T-cell (primary cell): ENCODE measurements at regions not wholly inside any gene's neighbourhood (a gene's known extent, or its start where the extent isn't known, plus 50 kb on each side); places are given as distances from the start of the nearest gene placed in this dataset.
"Not testable (repeated sequence)": the region's sequence is repeated elsewhere in the genome, so short reads cannot be mapped to it uniquely, and the experiment has no call there.

ENCODE experiments used
- ATAC-seq, 4 experiments: fragments of 200-7000 bp in 3 of 4; fragments of 150-1000 bp in 1 of 4; cut with Tn5 transposase; replicated peaks in 1 of 4; 1 replicate in 3 of 4; 2 replicates in 1 of 4; pipeline ENCODE4 v1.10.0; 2021; ENCODE audit warnings: moderate library complexity in 3 of 4, mild to moderate bottlenecking in 2 of 4, moderate number of reproducible peaks in 1 of 4
- CTCF ChIA-PET, 2 donors: fragments of 300-600 bp; sonication (Branson Sonifier 250); formaldehyde crosslinking; loops; one replicate each; lab custom pipeline; 2022; ENCODE audit warnings: antibody characterized with exemption in 2 of 2; lab: Charles Lee
- POLR2A ChIA-PET, 2 donors: fragments of 300-600 bp; sonication (Branson Sonifier 250); formaldehyde crosslinking; loops; one replicate each; lab custom pipeline; 2022; ENCODE audit warnings: antibody characterized with exemption in 2 of 2; lab: Charles Lee
- DNase-seq, 35 experiments: peaks; one replicate each; pipeline versions ENCODE4 v3.0.0 to v3.0.0-alpha.2; 2013 to 2023
- H3K27ac ChIP-seq: one replicate; pipeline ENCODE4 v1.5.1; 2013; ENCODE audit warnings: low read length
- H3K27me3 ChIP-seq, 2 experiments: replicated peaks in 1 of 2; 1 replicate in 1 of 2; 2 replicates in 1 of 2; pipeline versions ENCODE4 v1.6.1 to v1.7.0; 2013; ENCODE audit warnings: low read length in 1 of 2, mixed read lengths in 1 of 2; ENCODE audit not compliant: control insufficient read depth in 2 of 2, insufficient read depth in 2 of 2; ENCODE audit errors: extremely low read depth in 1 of 2
- H3K36me3 ChIP-seq, 2 donors: 1 replicate in 1 of 2; 2 replicates in 1 of 2; pipeline versions ENCODE4 v1.6.1 to v1.7.0; 2013; ENCODE audit warnings: low read length in 1 of 2; ENCODE audit not compliant: control insufficient read depth in 2 of 2, insufficient read depth in 1 of 2; ENCODE audit errors: extremely low read depth in 1 of 2
- H3K4me1 ChIP-seq, 2 experiments: 1 replicate in 1 of 2; 2 replicates in 1 of 2; pipeline versions ENCODE4 v1.6.1 to v1.7.0; 2013; ENCODE audit warnings: low read length in 2 of 2, mixed read lengths in 1 of 2; ENCODE audit not compliant: insufficient read depth in 2 of 2, control insufficient read depth in 1 of 2; ENCODE audit errors: extremely low read depth in 1 of 2
- H3K4me3 ChIP-seq, 2 donors: 1 replicate in 1 of 2; 2 replicates in 1 of 2; pipeline versions ENCODE4 v1.5.1 to v1.7.0; 2013; ENCODE audit warnings: mild to moderate bottlenecking in 2 of 2, low read length in 1 of 2, moderate library complexity in 1 of 2; ENCODE audit not compliant: control insufficient read depth in 1 of 2; ENCODE audit errors: extremely low read depth in 1 of 2
- H3K9me3 ChIP-seq: 2 replicates; pipeline ENCODE4 v1.7.0; 2013
- H3K27ac Mint-ChIP-seq, 2 donors: one replicate each; pipeline ENCODE4 v1.8.0; 2020 to 2021; ENCODE audit warnings: mild to moderate bottlenecking in 2 of 2, mixed read lengths in 2 of 2
- H3K27me3 Mint-ChIP-seq, 2 donors: one replicate each; pipeline ENCODE4 v1.8.0; 2021 to 2022; ENCODE audit warnings: mixed read lengths in 2 of 2
- H3K36me3 Mint-ChIP-seq: one replicate; pipeline ENCODE4 v1.8.0; 2021; ENCODE audit warnings: mixed read lengths
- H3K4me1 Mint-ChIP-seq, 3 donors: one replicate each; pipeline ENCODE4 v1.8.0; 2020 to 2022; ENCODE audit warnings: mixed read lengths in 3 of 3, mild to moderate bottlenecking in 1 of 3
- H3K4me3 Mint-ChIP-seq, 3 donors: one replicate each; pipeline ENCODE4 v1.8.0; 2020 to 2022; ENCODE audit warnings: mild to moderate bottlenecking in 3 of 3, mixed read lengths in 3 of 3, moderate library complexity in 3 of 3
- H3K9me3 Mint-ChIP-seq, 3 donors: one replicate each; pipeline ENCODE4 v1.8.0; 2020 to 2022; ENCODE audit warnings: mixed read lengths in 3 of 3
- WGBS: methylation state at CpG from one replicate; pipeline ENCODE4 v1.1.5; 2013; ENCODE audit warnings: missing lambda C conversion rate; ENCODE audit not compliant: insufficient coverage; 5-methylcytosine and 5-hydroxymethylcytosine counted together

GRCh38 chr15:95043236-95043932, 812.0 kb downstream of the MCTP2 start:
- WGBS = 75% methylated on average over 9 of the region's 9 CpGs
- H3K27me3 Mint-ChIP-seq, H3K9me3 ChIP-seq, H3K4me3 ChIP-seq, H3K27ac Mint-ChIP-seq, DNase-seq, H3K4me1 Mint-ChIP-seq, H3K4me3 Mint-ChIP-seq, H3K36me3 Mint-ChIP-seq, H3K36me3 ChIP-seq, H3K27ac ChIP-seq, ATAC-seq, H3K27me3 ChIP-seq, CTCF ChIA-PET, H3K4me1 ChIP-seq: not testable (repeated sequence)
- peaks cover 7 to 11% (median 8%) of the 10 kb centered on the region in 3 donors for H3K9me3 Mint-ChIP-seq
- POLR2A ChIA-PET = interaction anchor here in 1 of 2 donors (0.6 kb wide), 1 partner anchor 18 kb away, joined by 4 read pairs; no protein-coding TSS in a partner anchor

GRCh38 chr15:95043933-95044313, 812.6 kb downstream of the MCTP2 start:
- no peaks in the 10 kb centered on the region for H3K4me1 ChIP-seq
- H3K27me3 Mint-ChIP-seq = no peaks in the 10 kb centered on the region
- no peak overlapping the region for H3K27ac ChIP-seq
- no peak overlapping the region for H3K27ac Mint-ChIP-seq
- peaks cover 8 to 15% (median 10%) of the 10 kb centered on the region in 3 donors for H3K9me3 Mint-ChIP-seq
- 40% methylated on average over 1 of the region's 1 CpG for WGBS
- H3K4me3 ChIP-seq = no peak overlapping the region
- no peaks in the 10 kb centered on the region for H3K36me3 ChIP-seq
- no peaks in the 10 kb centered on the region for H3K4me1 Mint-ChIP-seq
- no peak overlapping the region for H3K4me3 Mint-ChIP-seq
- peaks cover 2 to 3% of the 10 kb centered on the region in 2 experiments for H3K27me3 ChIP-seq
- H3K9me3 ChIP-seq = no peaks in the 10 kb centered on the region
- DNase-seq (no peak), ATAC-seq (no peak)
- ChIA-PET CTCF (no interaction called here), POLR2A (interaction anchor here in 1 of 2 donors (0.6 kb wide), 1 partner anchor 19 kb away, joined by 4 read pairs; no protein-coding TSS in a partner anchor)
- no peaks in the 10 kb centered on the region for H3K36me3 Mint-ChIP-seq

DNA sequence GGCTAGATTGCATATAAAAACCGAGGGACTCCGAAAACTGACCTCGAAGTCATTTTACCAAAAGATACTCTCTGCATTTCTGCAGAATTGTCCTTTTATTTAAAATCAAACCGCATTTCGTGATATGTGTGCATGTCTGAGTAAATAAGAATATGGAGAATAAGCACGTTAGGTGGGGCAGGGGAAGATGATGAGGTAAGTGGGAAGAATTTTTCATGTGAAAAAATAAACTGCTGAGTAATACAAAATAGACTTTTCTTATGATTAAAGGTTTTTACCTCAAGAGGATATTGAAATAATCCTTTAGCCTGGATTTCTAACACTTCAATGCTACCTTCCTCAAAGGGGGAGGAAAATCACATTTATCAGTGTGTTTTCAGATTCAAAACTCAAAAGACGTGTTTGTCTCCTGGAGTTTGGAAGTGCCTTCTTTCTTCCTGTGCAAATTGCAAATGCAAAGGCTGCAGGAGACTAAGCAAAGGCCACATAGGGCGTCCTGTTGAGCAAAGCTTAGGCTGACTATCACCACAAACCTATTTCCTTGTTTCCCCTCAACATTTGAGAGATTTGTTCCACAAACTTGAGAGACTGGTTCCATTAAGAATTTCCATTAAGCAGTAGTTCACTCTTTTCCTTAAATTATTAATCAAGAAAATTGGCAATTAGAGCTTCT, 813.5 kb downstream of the MCTP2 start:
- Mint-ChIP-seq H3K36me3 (no peaks in the 10 kb centered on the region), H3K4me1 (no peaks in the 10 kb centered on the region), H3K27ac (no peak overlapping the region), H3K4me3 (no peak overlapping the region), H3K27me3 (no peaks in the 10 kb centered on the region), H3K9me3 (peaks cover 8 to 21% (median 17%) of the 10 kb centered on the region in 3 donors)
- DNase-seq (no peak), ATAC-seq (no peak)
- ChIA-PET CTCF (no interaction called here), POLR2A (no interaction called here)
- Histone ChIP-seq H3K4me3 (no peak overlapping the region), H3K36me3 (no peaks in the 10 kb centered on the region), H3K27ac (no peak overlapping the region), H3K9me3 (no peaks in the 10 kb centered on the region), H3K27me3 (peaks cover 2 to 3% of the 10 kb centered on the region in 2 experiments), H3K4me1 (no peaks in the 10 kb centered on the region)
- 40% methylated on average over 1 of the region's 8 CpGs for WGBS

DNA sequence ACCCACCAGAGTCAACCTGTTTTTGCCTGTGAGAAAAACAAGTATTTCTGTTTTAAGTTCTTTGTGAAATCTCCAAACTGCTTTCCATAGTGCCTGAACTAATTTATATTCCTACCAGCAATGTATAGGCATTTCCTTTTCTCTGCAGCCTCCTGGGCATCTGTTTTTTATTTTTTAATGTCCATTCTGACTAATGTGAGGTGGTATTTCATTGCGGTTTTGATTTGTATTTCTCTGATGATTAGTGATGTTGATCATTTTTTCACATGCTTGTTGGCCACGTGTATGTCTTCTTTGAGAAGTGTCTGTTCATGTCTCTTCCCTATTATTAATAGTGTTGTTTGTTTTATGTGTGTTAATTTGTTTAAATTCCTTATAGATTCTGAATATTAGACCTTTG, 820.5 kb downstream of the MCTP2 start:
- Mint-ChIP-seq H3K27ac (no peak overlapping the region), H3K27me3 (no peaks in the 10 kb centered on the region), H3K4me1 (no peaks in the 10 kb centered on the region), H3K9me3 (peaks cover 8 to 38% (median 30%) of the 10 kb centered on the region in 3 donors), H3K4me3 (no peak overlapping the region), H3K36me3 (no peaks in the 10 kb centered on the region)
- no peak for DNase-seq
- POLR2A ChIA-PET = no interaction called here
- Histone ChIP-seq H3K4me3 (no peak overlapping the region), H3K4me1 (no peaks in the 10 kb centered on the region), H3K27ac (no peak overlapping the region), H3K36me3 (no peaks in the 10 kb centered on the region), H3K27me3 (no peaks in the 10 kb centered on the region), H3K9me3 (no peaks in the 10 kb centered on the region)
- ATAC-seq = no peak
- CTCF ChIA-PET = no interaction called here
- no CpG with 5 or more reads among the region's 2 CpGs for WGBS

- Mint-ChIP-seq H3K27me3 (peaks cover 0 to 1% of the 10 kb centered on the region in 2 donors), H3K4me3 (no peak overlapping the region), H3K27ac (no peak overlapping the region), H3K4me1 (no peaks in the 10 kb centered on the region), H3K9me3 (peaks cover 18 to 34% (median 24%) of the 10 kb centered on the region in 3 donors), H3K36me3 (no peaks in the 10 kb centered on the region)
- ATAC-seq (no peak), DNase-seq (no peak)
- no peak overlapping the region for H3K27ac ChIP-seq
- ChIA-PET CTCF (interaction anchor here in 1 of 2 donors (1.1 kb wide), 1 partner anchor 12 kb away, joined by 3 read pairs; no protein-coding TSS in a partner anchor), POLR2A (no interaction called here)
- WGBS = 76% methylated on average over 3 of the region's 4 CpGs
- H3K36me3 ChIP-seq = no peaks in the 10 kb centered on the region
- no peaks in the 10 kb centered on the region for H3K9me3 ChIP-seq
- H3K4me1 ChIP-seq = no peaks in the 10 kb centered on the region
- H3K4me3 ChIP-seq = no peak overlapping the region
- peaks cover 0 to 8% of the 10 kb centered on the region in 2 experiments for H3K27me3 ChIP-seq
These were observed 828.1 kb downstream of the MCTP2 start for GRCh38 chr15:95059346-95059905.

DNA sequence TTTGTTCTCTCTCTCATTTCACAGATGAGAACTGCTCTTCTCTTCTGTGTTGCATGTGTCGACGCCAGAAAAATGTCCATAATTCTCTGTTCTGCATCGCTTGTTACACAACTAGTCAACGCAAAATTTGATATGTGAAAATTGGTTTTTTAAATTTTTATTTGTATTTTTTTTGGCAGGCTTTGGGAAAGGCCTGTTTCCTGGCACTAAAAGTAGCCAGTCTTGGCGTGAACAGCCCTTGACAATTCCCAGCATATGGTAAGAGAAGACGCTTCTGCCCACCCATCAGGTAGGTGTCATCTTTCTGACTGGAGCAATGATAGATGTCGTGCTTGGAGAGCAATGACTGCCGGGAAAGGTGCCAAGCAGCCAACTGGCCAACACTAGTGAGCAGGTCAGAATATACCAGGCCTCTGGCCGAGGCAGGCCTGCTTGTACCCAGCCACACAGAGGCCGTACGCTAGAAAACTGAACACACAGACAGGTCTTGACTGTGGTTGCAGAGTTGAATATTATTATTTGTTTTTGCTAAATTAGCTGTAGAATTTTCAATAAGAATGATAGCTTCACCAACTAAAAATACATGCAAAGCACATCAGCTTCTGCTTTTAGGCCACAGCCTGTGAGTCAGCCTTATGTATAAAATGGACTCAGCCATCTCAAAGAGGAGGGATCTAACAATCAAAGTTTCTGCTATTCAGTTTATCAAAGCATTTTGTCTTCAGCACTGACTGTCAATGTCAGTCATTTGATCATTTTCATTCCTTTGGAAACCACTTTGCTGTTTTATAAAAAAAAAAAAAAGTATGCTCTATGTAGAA, 837.5 kb downstream of the MCTP2 start:
- H3K27me3 Mint-ChIP-seq = no peaks in the 10 kb centered on the region
- CTCF ChIA-PET = no interaction called here
- H3K4me1 ChIP-seq = no peaks in the 10 kb centered on the region

More for the DNA sequence above, 837.5 kb downstream of the MCTP2 start:
- Mint-ChIP-seq H3K4me1 (no peaks in the 10 kb centered on the region), H3K27ac (no peak overlapping the region), H3K4me3 (no peak overlapping the region), H3K9me3 (peaks cover 6 to 13% (median 12%) of the 10 kb centered on the region in 3 donors), H3K36me3 (no peaks in the 10 kb centered on the region)
- ATAC-seq = no peak
- H3K36me3 ChIP-seq = no peaks in the 10 kb centered on the region
- H3K27ac ChIP-seq = no peak overlapping the region
- no peaks in the 10 kb centered on the region for H3K9me3 ChIP-seq
- no peak for DNase-seq
- WGBS = 95% methylated on average over 4 of the region's 11 CpGs
- no peak overlapping the region for H3K4me3 ChIP-seq
- POLR2A ChIA-PET = no interaction called here
- no peaks in the 10 kb centered on the region for H3K27me3 ChIP-seq
